ENCODE measurements at regions not wholly inside any gene's neighbourhood (a gene's known extent, or its start where the extent isn't known, plus 50 kb on each side); places are given as distances from the start of the nearest gene placed in this dataset.

DNA sequence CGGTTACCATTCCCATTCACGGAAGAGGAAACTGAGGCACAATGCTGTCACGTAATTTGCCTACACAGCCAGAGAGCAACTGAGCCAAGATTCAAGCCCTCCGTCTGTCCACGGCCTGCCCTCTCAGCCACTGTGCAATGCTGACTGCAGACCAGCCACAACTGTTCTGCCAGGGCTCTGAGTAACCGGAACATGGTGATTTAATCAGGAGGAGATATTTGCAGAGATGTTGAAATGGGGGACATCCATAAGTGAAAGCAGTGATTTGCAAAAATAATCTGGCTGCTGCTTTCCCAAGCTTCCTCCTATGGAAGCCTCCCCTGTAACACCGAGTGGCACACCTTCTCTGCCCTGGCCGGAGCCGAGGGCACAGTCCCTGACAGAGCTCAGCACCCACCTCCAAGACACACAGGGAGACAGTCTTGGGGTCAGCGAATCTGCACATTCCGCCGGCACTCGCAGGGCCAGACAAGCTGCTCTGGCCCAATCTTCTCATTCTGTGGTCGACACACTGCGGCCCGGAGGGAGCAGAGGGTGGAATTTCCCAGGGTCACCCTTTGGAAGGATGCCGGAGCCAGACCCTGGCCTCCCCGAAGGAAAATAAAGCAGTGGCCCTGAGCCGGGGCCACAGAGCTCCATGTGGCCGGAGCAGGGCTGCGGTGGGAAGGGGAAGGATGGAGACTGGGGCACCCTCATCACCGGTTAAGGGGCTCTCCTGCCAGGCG, 158.2 kb upstream of the DIO3 start:
- Mint-ChIP-seq H3K36me3 (no peaks in the 10 kb centered on the region), H3K9me3 (no peaks in the 10 kb centered on the region), H3K27ac (no peak overlapping the region), H3K4me1 (peaks cover 6 to 13% (median 6%) of the 10 kb centered on the region in 3 donors), H3K4me3 (no peak overlapping the region), H3K27me3 (peaks cover 62 to 70% of the 10 kb centered on the region in 2 donors)
- 86% methylated on average over 16 of the region's 23 CpGs for WGBS (ENCODE audit: insufficient coverage)
- no peaks in the 10 kb centered on the region for H3K4me1 ChIP-seq (ENCODE audit: control insufficient read depth in 1 of 2, extremely low read depth in 1 of 2, insufficient read depth in 2 of 2, low read length in 2 of 2)
- peaks cover 2 to 59% of the 10 kb centered on the region in 2 experiments for H3K27me3 ChIP-seq (replicated peaks in 1 of 2; ENCODE audit: control insufficient read depth in 2 of 2, extremely low read depth in 1 of 2, insufficient read depth in 2 of 2, low read length in 1 of 2)
- ChIA-PET POLR2A (no interaction called here), CTCF (no interaction called here)
- no peaks in the 10 kb centered on the region for H3K36me3 ChIP-seq (ENCODE audit: control insufficient read depth in 2 of 2, extremely low read depth in 1 of 2, insufficient read depth in 1 of 2, low read length in 1 of 2)
- H3K9me3 ChIP-seq = no peaks in the 10 kb centered on the region
- ATAC-seq (replicated peaks in 1 of 4) (no peak), DNase-seq (no peak)
- no peak overlapping the region for H3K27ac ChIP-seq (ENCODE audit: low read length)
- no peak overlapping the region for H3K4me3 ChIP-seq (ENCODE audit: control insufficient read depth in 1 of 2, extremely low read depth in 1 of 2, low read length in 1 of 2)

DNA sequence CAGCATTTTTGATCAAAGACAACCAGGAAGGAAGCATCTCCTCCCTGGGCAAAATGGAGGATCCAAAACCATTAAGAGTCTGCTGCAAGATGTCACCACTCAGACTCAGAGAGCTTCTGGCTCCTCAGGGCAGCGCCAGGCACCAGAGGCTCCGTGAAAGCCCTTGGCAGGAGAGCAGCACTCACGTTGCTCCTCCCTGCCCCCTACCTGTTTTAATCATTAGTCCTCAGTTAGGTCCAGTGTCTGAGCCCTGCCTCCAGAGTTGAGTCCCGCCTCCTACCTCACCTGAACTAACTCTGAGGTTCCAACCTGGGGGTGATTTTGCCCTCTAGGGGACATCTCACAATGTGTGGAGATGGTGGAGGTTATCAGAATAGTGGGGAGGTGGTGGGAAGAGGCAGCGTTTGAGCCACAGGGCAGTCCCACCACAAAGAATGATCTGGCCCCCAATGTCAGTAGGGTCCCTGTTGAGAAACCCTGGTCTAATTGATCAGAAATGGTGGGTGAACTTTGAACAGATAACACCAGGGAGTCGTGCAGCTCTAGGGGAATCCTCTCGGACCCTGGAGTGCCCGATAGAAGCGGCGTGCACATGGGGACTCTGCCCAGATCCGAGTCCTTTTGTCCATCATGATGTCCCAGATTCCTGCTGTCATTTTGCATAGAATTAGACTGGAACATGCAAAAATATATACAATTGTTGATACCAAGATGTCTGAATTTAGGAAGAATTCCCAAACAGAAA, 156.7 kb upstream of the DIO3 start:
- H3K36me3 ChIP-seq (ENCODE audit: control insufficient read depth in 2 of 2, extremely low read depth in 1 of 2, insufficient read depth in 1 of 2, low read length in 1 of 2) = no peaks in the 10 kb centered on the region
- POLR2A ChIA-PET = no interaction called here

DNA sequence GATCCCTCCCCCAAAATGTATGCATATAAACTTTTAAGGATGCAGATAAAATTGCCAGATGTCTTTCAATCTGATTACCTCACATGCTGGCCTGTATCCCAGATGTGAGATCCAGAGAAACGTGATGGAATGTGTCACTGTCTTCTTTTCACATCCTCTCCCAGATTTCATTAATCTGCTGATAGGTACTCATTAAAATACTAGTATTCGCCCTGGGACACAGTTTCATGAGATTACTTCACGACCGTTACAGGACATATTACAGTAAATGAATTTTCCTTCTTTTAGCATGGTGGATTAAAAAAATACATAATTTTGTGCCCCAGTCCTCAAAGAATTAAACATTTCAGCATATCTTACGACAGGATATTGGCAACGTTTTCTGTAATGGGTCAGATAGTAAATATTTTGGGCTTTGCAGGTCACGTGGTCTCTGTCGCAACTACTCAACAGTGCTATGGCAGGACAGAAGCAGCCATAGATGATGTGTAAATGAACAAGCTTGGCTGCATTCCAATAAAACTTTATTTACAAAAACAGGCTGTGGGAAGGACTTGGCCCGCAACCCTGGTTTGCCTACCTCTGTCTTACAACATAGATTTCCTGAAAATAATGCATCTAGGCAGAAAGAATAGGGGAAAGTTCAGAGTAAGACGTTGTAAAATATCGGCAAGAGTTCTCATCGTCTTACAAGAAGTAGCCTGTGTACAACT, 156.0 kb upstream of the DIO3 start:
- ChIA-PET CTCF (no interaction called here), POLR2A (no interaction called here)
- Mint-ChIP-seq H3K4me3 (no peak overlapping the region), H3K27ac (no peak overlapping the region), H3K27me3 (peaks cover 51 to 62% of the 10 kb centered on the region in 2 donors), H3K36me3 (no peaks in the 10 kb centered on the region), H3K9me3 (no peaks in the 10 kb centered on the region), H3K4me1 (peaks cover 7 to 15% (median 7%) of the 10 kb centered on the region in 3 donors)
- no peak for DNase-seq
- Histone ChIP-seq H3K27ac (ENCODE audit: low read length) (no peak overlapping the region), H3K4me1 (ENCODE audit: control insufficient read depth in 1 of 2, extremely low read depth in 1 of 2, insufficient read depth in 2 of 2, low read length in 2 of 2) (no peaks in the 10 kb centered on the region), H3K36me3 (ENCODE audit: control insufficient read depth in 2 of 2, extremely low read depth in 1 of 2, insufficient read depth in 1 of 2, low read length in 1 of 2) (no peaks in the 10 kb centered on the region), H3K4me3 (ENCODE audit: control insufficient read depth in 1 of 2, extremely low read depth in 1 of 2, low read length in 1 of 2) (no peak overlapping the region), H3K27me3 (replicated peaks in 1 of 2; ENCODE audit: control insufficient read depth in 2 of 2, extremely low read depth in 1 of 2, insufficient read depth in 2 of 2, low read length in 1 of 2) (peaks cover 2 to 57% of the 10 kb centered on the region in 2 experiments), H3K9me3 (no peaks in the 10 kb centered on the region)
- ATAC-seq (replicated peaks in 1 of 4) = no peak
- WGBS (ENCODE audit: insufficient coverage) = no CpG with 5 or more reads among the region's 12 CpGs

More for the DNA sequence above, 156.7 kb upstream of the DIO3 start:
- WGBS (ENCODE audit: insufficient coverage) = 87% methylated on average over 6 of the region's 11 CpGs
- CTCF ChIA-PET = no interaction called here
- Histone ChIP-seq H3K4me1 (ENCODE audit: control insufficient read depth in 1 of 2, extremely low read depth in 1 of 2, insufficient read depth in 2 of 2, low read length in 2 of 2) (no peaks in the 10 kb centered on the region), H3K27me3 (replicated peaks in 1 of 2; ENCODE audit: control insufficient read depth in 2 of 2, extremely low read depth in 1 of 2, insufficient read depth in 2 of 2, low read length in 1 of 2) (peaks cover 2 to 65% of the 10 kb centered on the region in 2 experiments), H3K27ac (ENCODE audit: low read length) (no peak overlapping the region), H3K9me3 (no peaks in the 10 kb centered on the region), H3K4me3 (ENCODE audit: control insufficient read depth in 1 of 2, extremely low read depth in 1 of 2, low read length in 1 of 2) (no peak overlapping the region)
- Mint-ChIP-seq H3K9me3 (no peaks in the 10 kb centered on the region), H3K4me3 (no peak overlapping the region), H3K4me1 (peaks cover 6 to 13% (median 6%) of the 10 kb centered on the region in 3 donors), H3K27ac (no peak overlapping the region), H3K36me3 (no peaks in the 10 kb centered on the region), H3K27me3 (peaks cover 58 to 64% of the 10 kb centered on the region in 2 donors)
- no peak for ATAC-seq (replicated peaks in 1 of 4)
- DNase-seq = no peak

DNA sequence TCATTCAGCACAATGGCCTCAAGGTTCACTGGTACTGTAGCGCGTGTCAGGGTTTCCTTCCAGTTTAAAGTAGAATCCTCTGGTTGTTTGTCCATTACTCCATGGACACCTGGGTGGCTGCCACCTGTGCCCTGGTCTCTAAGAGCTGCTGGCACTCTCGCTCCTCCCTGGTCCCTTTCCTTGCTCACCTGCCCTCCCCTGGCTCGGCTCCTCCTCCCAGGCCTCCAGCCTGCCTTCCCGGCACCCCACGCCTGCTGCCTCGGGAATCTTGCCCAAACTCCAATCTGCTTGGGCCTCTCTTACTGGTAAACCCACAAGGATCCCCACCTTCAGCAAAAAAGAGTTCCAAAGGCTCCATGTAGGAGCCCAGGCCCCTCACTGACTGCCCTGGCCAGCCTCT, 154.4 kb upstream of the DIO3 start:
- no peak for DNase-seq
- H3K4me1 Mint-ChIP-seq = peaks cover 3 to 12% (median 5%) of the 10 kb centered on the region in 3 donors
- Histone ChIP-seq H3K4me3 (ENCODE audit: control insufficient read depth in 1 of 2, extremely low read depth in 1 of 2, low read length in 1 of 2) (no peak overlapping the region), H3K9me3 (no peaks in the 10 kb centered on the region), H3K27me3 (replicated peaks in 1 of 2; ENCODE audit: control insufficient read depth in 2 of 2, extremely low read depth in 1 of 2, insufficient read depth in 2 of 2, low read length in 1 of 2) (peaks cover 0 to 56% of the 10 kb centered on the region in 2 experiments), H3K27ac (ENCODE audit: low read length) (no peak overlapping the region), H3K36me3 (ENCODE audit: control insufficient read depth in 2 of 2, extremely low read depth in 1 of 2, insufficient read depth in 1 of 2, low read length in 1 of 2) (no peaks in the 10 kb centered on the region), H3K4me1 (ENCODE audit: control insufficient read depth in 1 of 2, extremely low read depth in 1 of 2, insufficient read depth in 2 of 2, low read length in 2 of 2) (no peaks in the 10 kb centered on the region)
- no peak overlapping the region for H3K4me3 Mint-ChIP-seq
- no peak overlapping the region for H3K27ac Mint-ChIP-seq
- WGBS (ENCODE audit: insufficient coverage) = 89% methylated on average over 7 of the region's 7 CpGs
- no peaks in the 10 kb centered on the region for H3K36me3 Mint-ChIP-seq
- ChIA-PET POLR2A (interaction anchor here in 1 of 2 donors (0.6 kb wide), 2 partner anchors 18 to 1685 kb away, joined by 3 to 4 read pairs; no protein-coding TSS in a partner anchor), CTCF (no interaction called here)
- peaks cover 41 to 48% of the 10 kb centered on the region in 2 donors for H3K27me3 Mint-ChIP-seq
- ATAC-seq (replicated peaks in 1 of 4) = no peak
- H3K9me3 Mint-ChIP-seq = no peaks in the 10 kb centered on the region

DNA sequence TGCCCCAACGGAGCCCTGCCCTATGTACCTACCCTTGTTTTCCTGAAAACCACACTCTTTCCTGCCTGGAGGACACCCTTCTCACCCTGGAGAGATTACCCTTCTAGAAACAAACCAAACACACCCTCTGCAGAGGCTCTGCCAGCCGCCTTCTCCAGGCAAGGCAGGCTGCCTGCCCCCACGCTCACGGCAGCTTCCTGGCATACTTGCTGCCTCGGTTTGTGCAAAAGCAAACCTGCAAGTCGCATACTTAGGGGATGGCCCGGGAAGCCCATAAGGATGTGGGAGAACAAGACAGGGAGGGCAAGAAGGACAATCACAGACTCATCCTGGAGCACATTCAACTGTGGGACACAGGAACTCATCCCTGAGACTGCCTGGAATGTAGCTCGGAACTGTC, 154.0 kb upstream of the DIO3 start:
- no peaks in the 10 kb centered on the region for H3K36me3 Mint-ChIP-seq
- no peak overlapping the region for H3K27ac Mint-ChIP-seq
- ChIA-PET POLR2A (interaction anchor here in 1 of 2 donors (0.6 kb wide), 1 partner anchor 1685 kb away, joined by 4 read pairs; no protein-coding TSS in a partner anchor), CTCF (no interaction called here)
- H3K27me3 ChIP-seq (replicated peaks in 1 of 2; ENCODE audit: control insufficient read depth in 2 of 2, extremely low read depth in 1 of 2, insufficient read depth in 2 of 2, low read length in 1 of 2) = peaks cover 0 to 55% of the 10 kb centered on the region in 2 experiments
- DNase-seq (no peak), ATAC-seq (replicated peaks in 1 of 4) (no peak)
- peaks cover 42 to 47% of the 10 kb centered on the region in 2 donors for H3K27me3 Mint-ChIP-seq
- no peaks in the 10 kb centered on the region for H3K9me3 Mint-ChIP-seq
- H3K9me3 ChIP-seq = no peaks in the 10 kb centered on the region
- no peak overlapping the region for H3K27ac ChIP-seq (ENCODE audit: low read length)
- H3K36me3 ChIP-seq (ENCODE audit: control insufficient read depth in 2 of 2, extremely low read depth in 1 of 2, insufficient read depth in 1 of 2, low read length in 1 of 2) = no peaks in the 10 kb centered on the region
- peaks cover 3 to 12% (median 5%) of the 10 kb centered on the region in 3 donors for H3K4me1 Mint-ChIP-seq
- no peak overlapping the region for H3K4me3 ChIP-seq (ENCODE audit: control insufficient read depth in 1 of 2, extremely low read depth in 1 of 2, low read length in 1 of 2)
- no peak overlapping the region for H3K4me3 Mint-ChIP-seq
- no peaks in the 10 kb centered on the region for H3K4me1 ChIP-seq (ENCODE audit: control insufficient read depth in 1 of 2, extremely low read depth in 1 of 2, insufficient read depth in 2 of 2, low read length in 2 of 2)
- 82% methylated on average over 4 of the region's 8 CpGs for WGBS (ENCODE audit: insufficient coverage)

DNA sequence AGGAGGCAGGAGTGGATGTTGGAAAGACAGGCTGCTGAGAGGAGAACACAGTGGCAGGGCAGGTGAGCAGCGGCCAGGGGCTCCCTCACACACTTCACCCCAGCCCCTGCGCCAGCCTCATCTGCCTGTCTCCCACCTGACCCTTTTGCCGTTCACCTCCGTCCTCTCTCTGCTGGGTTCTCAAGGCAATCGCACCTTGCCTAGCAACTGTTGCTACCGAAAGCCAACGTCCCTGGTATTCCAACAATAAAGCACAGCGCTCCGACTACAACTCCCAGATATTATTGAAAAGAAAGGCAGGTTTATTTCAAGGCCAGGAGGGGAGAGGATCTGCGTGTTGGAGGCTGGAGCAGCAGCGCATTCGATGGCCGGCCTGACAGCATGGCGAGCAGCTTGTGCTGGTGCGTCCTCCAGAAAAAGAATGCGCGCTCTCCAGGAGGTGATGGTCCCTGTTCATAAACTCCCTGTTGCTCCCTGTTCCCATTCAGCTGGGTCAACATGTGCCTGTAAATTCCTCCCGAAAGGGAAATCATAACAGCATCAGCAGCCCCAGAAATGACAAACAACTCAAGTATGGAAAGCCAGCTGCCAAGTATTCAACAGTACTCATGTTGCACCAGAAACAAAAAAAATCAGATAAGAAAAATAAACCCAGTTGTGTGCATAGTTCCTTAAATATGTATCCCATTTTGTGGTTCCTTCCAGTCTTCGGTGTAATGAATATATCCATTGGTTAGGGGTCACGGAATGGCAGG, 153.0 kb upstream of the DIO3 start:
- ChIA-PET CTCF (no interaction called here), POLR2A (no interaction called here)
- no peak for DNase-seq

More for the DNA sequence above, 153.0 kb upstream of the DIO3 start:
- Histone ChIP-seq H3K36me3 (ENCODE audit: control insufficient read depth in 2 of 2, extremely low read depth in 1 of 2, insufficient read depth in 1 of 2, low read length in 1 of 2) (no peaks in the 10 kb centered on the region), H3K4me1 (ENCODE audit: control insufficient read depth in 1 of 2, extremely low read depth in 1 of 2, insufficient read depth in 2 of 2, low read length in 2 of 2) (no peaks in the 10 kb centered on the region), H3K9me3 (no peaks in the 10 kb centered on the region), H3K27me3 (replicated peaks in 1 of 2; ENCODE audit: control insufficient read depth in 2 of 2, extremely low read depth in 1 of 2, insufficient read depth in 2 of 2, low read length in 1 of 2) (peaks cover 0 to 45% of the 10 kb centered on the region in 2 experiments), H3K27ac (ENCODE audit: low read length) (no peak overlapping the region), H3K4me3 (ENCODE audit: control insufficient read depth in 1 of 2, extremely low read depth in 1 of 2, low read length in 1 of 2) (no peak overlapping the region)
- 87% methylated on average over 13 of the region's 20 CpGs for WGBS (ENCODE audit: insufficient coverage)
- Mint-ChIP-seq H3K4me3 (no peak overlapping the region), H3K27ac (peak overlapping the region in 1 of 2 donors; percentile 16), H3K4me1 (peaks cover 3 to 12% (median 5%) of the 10 kb centered on the region in 3 donors), H3K9me3 (no peaks in the 10 kb centered on the region), H3K27me3 (peaks cover 44 to 47% of the 10 kb centered on the region in 2 donors), H3K36me3 (no peaks in the 10 kb centered on the region)
- ATAC-seq (replicated peaks in 1 of 4) = no peak

All from T-cell (primary cell).